ENCODE measurements at regions not wholly inside any gene's neighbourhood (a gene's known extent, or its start where the extent isn't known, plus 50 kb on each side); places are given as distances from the start of the nearest gene placed in this dataset.

- TF ChIP-seq CTCF (IDR thresholded peaks at IDR 0.05): no peak
- TF ChIP-seq POLR2A (IDR thresholded peaks at IDR 0.05): no peak
These were observed 634.6 kb upstream of the ADGRL3 start for GRCh38 chr4:60565558-60565957.
